ENCODE measurements at regions not wholly inside any gene's neighbourhood (a gene's known extent, or its start where the extent isn't known, plus 50 kb on each side); places are given as distances from the start of the nearest gene placed in this dataset.

DNA sequence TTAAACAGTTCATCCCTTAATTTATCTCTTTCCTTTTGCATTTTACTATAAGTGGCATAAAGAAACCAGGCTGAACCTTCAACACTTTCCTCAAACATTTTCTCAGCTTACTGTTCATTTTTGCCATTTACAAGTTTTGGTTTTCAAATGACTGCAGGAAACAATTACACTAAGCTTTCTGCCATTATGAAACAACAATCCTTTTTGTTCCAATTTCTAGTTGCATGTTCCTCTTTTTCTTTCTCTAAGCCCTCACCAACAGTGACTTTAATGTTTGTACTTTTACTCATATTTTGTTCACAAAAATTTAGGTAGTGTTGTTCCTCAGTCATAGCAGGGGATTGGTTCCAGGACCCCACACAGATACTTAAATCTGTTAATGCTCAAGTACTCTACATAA is 1526.1 kb downstream of the STIM2 start:
- Histone ChIP-seq H3K79me2 (ENCODE audit: control insufficient read depth, insufficient read depth, low read length) (no peaks in the 10 kb centered on the region), H3K9ac (ENCODE audit: low read length) (no peak overlapping the region), H3K36me3 (ENCODE audit: control insufficient read depth, insufficient read depth, low read length) (no peaks in the 10 kb centered on the region), H2AK5ac (ENCODE audit: low read length) (no peak overlapping the region), H3K4me2 (ENCODE audit: low read length) (no peak overlapping the region), H2BK5ac (ENCODE audit: low read length) (no peak overlapping the region), H2BK120ac (ENCODE audit: low read depth, low read length) (no peak overlapping the region), H3K18ac (ENCODE audit: low read length) (no peak overlapping the region), H3K4me1 (ENCODE audit: control insufficient read depth, low read depth, low read length) (no peaks in the 10 kb centered on the region), H4K5ac (ENCODE audit: low read length) (no peak overlapping the region), H3K4me3 (ENCODE audit: low read length) (no peak overlapping the region), H3K56ac (ENCODE audit: low read length) (no peak overlapping the region), H3K27me3 (ENCODE audit: insufficient read depth, low read length, poor library complexity) (no peaks in the 10 kb centered on the region), H4K8ac (ENCODE audit: low read depth, low read length) (no peak overlapping the region), H3K23ac (ENCODE audit: low read length) (no peak overlapping the region), H3K79me1 (ENCODE audit: low read length) (no peaks in the 10 kb centered on the region), H3K27ac (ENCODE audit: low read depth, low read length) (no peak overlapping the region), H3K4ac (ENCODE audit: low read depth, low read length) (no peak overlapping the region), H2BK15ac (replicated peaks; ENCODE audit: low read depth) (no peak overlapping the region)
- DNase-seq, result no peak

DNA sequence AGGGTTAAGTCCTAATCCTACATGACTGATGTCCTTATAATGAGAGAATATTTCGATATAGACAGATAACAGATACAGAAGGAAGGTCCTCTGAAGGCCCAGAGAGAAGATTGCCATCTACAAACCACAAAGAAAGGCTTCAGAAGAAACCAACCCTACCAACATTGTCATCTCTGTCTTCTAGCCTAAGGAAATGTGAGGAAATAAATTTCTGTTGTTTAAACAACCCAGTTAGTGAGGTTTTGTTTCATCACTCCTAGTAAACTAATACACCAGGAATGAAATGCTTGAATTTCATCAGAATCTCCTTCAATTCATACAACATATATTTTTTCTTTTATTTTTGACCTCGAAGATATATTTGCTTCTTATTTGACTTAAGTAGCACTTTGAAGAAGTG is 1527.8 kb downstream of the STIM2 start:
- H3K4me3 ChIP-seq (ENCODE audit: low read length), result no peak overlapping the region
- WGBS (ENCODE audit: extremely low coverage, insufficient coverage, low lambda C conversion rate), result no CpG with 5 or more reads among the region's 2 CpGs
- no peak overlapping the region for H3K4me2 ChIP-seq (ENCODE audit: low read length)
- no peaks in the 10 kb centered on the region for H3K4me1 ChIP-seq (ENCODE audit: control insufficient read depth, low read depth, low read length)
- no peak overlapping the region for H3K18ac ChIP-seq (ENCODE audit: low read length)
- H3K23ac ChIP-seq (ENCODE audit: low read length), result no peak overlapping the region
- H2AK5ac ChIP-seq (ENCODE audit: low read length), result no peak overlapping the region
- no peaks in the 10 kb centered on the region for H3K27me3 ChIP-seq (ENCODE audit: insufficient read depth, low read length, poor library complexity)
- H3K9ac ChIP-seq (ENCODE audit: low read length), result no peak overlapping the region
- no peak overlapping the region for H2BK15ac ChIP-seq (replicated peaks; ENCODE audit: low read depth)
- no peak overlapping the region for H3K56ac ChIP-seq (ENCODE audit: low read length)
- no peaks in the 10 kb centered on the region for H3K36me3 ChIP-seq (ENCODE audit: control insufficient read depth, insufficient read depth, low read length)
- no peaks in the 10 kb centered on the region for H3K79me2 ChIP-seq (ENCODE audit: control insufficient read depth, insufficient read depth, low read length)
- no peak overlapping the region for H2BK5ac ChIP-seq (ENCODE audit: low read length)
- H3K79me1 ChIP-seq (ENCODE audit: low read length), result no peaks in the 10 kb centered on the region
- no peak overlapping the region for H3K4ac ChIP-seq (ENCODE audit: low read depth, low read length)
- no peak overlapping the region for H3K27ac ChIP-seq (ENCODE audit: low read depth, low read length)
- H4K5ac ChIP-seq (ENCODE audit: low read length), result no peak overlapping the region
- no peak overlapping the region for H2BK120ac ChIP-seq (ENCODE audit: low read depth, low read length)
- DNase-seq, result no peak
- H4K8ac ChIP-seq (ENCODE audit: low read depth, low read length), result no peak overlapping the region

DNA sequence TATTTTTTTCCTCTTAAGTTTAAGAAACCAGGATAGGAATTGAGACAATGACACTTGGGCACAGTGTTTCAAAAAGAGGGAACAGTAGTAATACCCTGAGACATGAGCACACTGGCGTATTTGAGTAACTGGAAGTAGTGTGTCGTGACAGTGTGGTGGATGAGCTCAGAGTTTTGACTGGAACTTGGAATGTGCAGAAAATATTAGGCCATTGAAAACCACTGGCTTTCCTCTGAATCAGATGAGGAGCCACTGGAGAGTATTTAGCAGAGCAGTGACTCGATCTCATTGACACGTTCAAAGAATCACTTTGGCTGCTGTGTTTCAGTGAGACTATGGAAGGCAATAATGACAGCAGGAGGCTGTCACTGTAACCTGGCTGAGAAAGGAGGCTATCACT is 1531.2 kb downstream of the STIM2 start:
- Histone ChIP-seq H3K79me1 (ENCODE audit: low read length) (no peaks in the 10 kb centered on the region), H3K36me3 (ENCODE audit: control insufficient read depth, insufficient read depth, low read length) (no peaks in the 10 kb centered on the region), H3K23ac (ENCODE audit: low read length) (no peak overlapping the region), H3K18ac (ENCODE audit: low read length) (no peak overlapping the region), H3K4me2 (ENCODE audit: low read length) (no peak overlapping the region), H3K56ac (ENCODE audit: low read length) (no peak overlapping the region), H3K27ac (ENCODE audit: low read depth, low read length) (no peak overlapping the region), H3K9ac (ENCODE audit: low read length) (no peak overlapping the region), H3K79me2 (ENCODE audit: control insufficient read depth, insufficient read depth, low read length) (no peaks in the 10 kb centered on the region), H2BK15ac (replicated peaks; ENCODE audit: low read depth) (no peak overlapping the region), H3K4ac (ENCODE audit: low read depth, low read length) (no peak overlapping the region), H3K4me3 (ENCODE audit: low read length) (no peak overlapping the region), H2AK5ac (ENCODE audit: low read length) (no peak overlapping the region), H2BK120ac (ENCODE audit: low read depth, low read length) (no peak overlapping the region), H2BK5ac (ENCODE audit: low read length) (no peak overlapping the region), H4K5ac (ENCODE audit: low read length) (no peak overlapping the region), H4K8ac (ENCODE audit: low read depth, low read length) (no peak overlapping the region), H3K4me1 (ENCODE audit: control insufficient read depth, low read depth, low read length) (no peaks in the 10 kb centered on the region), H3K27me3 (ENCODE audit: insufficient read depth, low read length, poor library complexity) (no peaks in the 10 kb centered on the region)
- DNase-seq, result no peak
- no CpG with 5 or more reads among the region's 4 CpGs for WGBS (ENCODE audit: extremely low coverage, insufficient coverage, low lambda C conversion rate)

DNA sequence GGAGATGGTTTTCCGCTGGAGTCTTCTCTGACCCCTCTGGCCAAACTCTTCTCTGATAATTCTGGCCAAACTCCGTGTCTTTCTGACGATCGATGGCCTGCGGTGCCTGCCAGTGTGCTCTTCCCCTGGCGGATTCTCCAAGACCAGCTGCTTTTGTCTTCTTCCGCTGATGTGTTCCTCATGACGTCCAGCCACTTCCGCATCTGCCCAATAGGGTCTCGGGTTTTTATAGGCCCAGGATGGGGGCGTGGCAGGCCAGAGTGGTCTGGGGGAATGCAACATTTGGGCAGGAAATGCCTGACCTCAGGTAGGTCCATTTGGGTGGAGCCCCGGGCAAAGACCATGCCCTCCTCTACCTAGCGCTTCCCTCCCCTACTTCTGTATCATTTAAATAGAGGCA is 1542.1 kb downstream of the STIM2 start:
- Histone ChIP-seq H3K4me3 (ENCODE audit: low read length) (no peak overlapping the region), H2AK5ac (ENCODE audit: low read length) (no peak overlapping the region), H3K56ac (ENCODE audit: low read length) (no peak overlapping the region), H2BK120ac (ENCODE audit: low read depth, low read length) (no peak overlapping the region), H2BK15ac (replicated peaks; ENCODE audit: low read depth) (no peak overlapping the region), H3K23ac (ENCODE audit: low read length) (no peak overlapping the region), H3K4me1 (ENCODE audit: control insufficient read depth, low read depth, low read length) (no peaks in the 10 kb centered on the region), H3K79me2 (ENCODE audit: control insufficient read depth, insufficient read depth, low read length) (no peaks in the 10 kb centered on the region), H3K9ac (ENCODE audit: low read length) (no peak overlapping the region), H3K27ac (ENCODE audit: low read depth, low read length) (no peak overlapping the region), H3K4me2 (ENCODE audit: low read length) (no peak overlapping the region), H3K27me3 (ENCODE audit: insufficient read depth, low read length, poor library complexity) (no peaks in the 10 kb centered on the region), H3K18ac (ENCODE audit: low read length) (no peak overlapping the region), H2BK5ac (ENCODE audit: low read length) (no peak overlapping the region), H3K79me1 (ENCODE audit: low read length) (no peaks in the 10 kb centered on the region), H4K8ac (ENCODE audit: low read depth, low read length) (no peak overlapping the region), H3K36me3 (ENCODE audit: control insufficient read depth, insufficient read depth, low read length) (no peaks in the 10 kb centered on the region), H4K5ac (ENCODE audit: low read length) (no peak overlapping the region), H3K4ac (ENCODE audit: low read depth, low read length) (no peak overlapping the region)
- no CpG with 5 or more reads among the region's 13 CpGs for whole genome bisulfite sequencing (ENCODE audit: extremely low coverage, insufficient coverage, low lambda C conversion rate)
- DNase-seq, result no peak

DNA sequence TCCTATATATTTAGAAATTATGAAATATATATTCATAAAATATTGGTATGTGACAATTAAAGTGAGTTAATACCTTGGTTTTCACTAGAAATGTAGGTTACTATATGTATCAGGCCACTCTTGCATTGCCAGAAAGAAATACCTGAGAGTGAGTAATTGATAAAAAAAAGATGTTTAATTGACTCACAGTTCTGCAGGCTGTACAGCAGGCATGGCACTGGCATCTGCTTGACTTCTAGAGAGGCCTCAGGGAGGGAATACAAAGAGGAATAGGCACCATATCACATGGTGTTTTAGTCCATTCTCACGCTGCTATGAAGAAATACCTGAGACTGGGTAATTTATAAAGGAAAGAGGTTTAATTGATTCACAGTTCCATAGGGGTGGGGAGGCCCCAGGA is 1560.6 kb downstream of the STIM2 start:
- Histone ChIP-seq H3K4me1 (ENCODE audit: control insufficient read depth, low read depth, low read length) (no peaks in the 10 kb centered on the region), H3K79me1 (ENCODE audit: low read length) (no peaks in the 10 kb centered on the region), H2AK5ac (ENCODE audit: low read length) (no peak overlapping the region), H3K56ac (ENCODE audit: low read length) (no peak overlapping the region), H4K8ac (ENCODE audit: low read depth, low read length) (no peak overlapping the region), H3K79me2 (ENCODE audit: control insufficient read depth, insufficient read depth, low read length) (no peaks in the 10 kb centered on the region), H3K36me3 (ENCODE audit: control insufficient read depth, insufficient read depth, low read length) (no peaks in the 10 kb centered on the region), H3K4me2 (ENCODE audit: low read length) (no peak overlapping the region), H3K18ac (ENCODE audit: low read length) (no peak overlapping the region), H3K9ac (ENCODE audit: low read length) (no peak overlapping the region), H2BK5ac (ENCODE audit: low read length) (no peak overlapping the region), H3K27ac (ENCODE audit: low read depth, low read length) (no peak overlapping the region), H4K5ac (ENCODE audit: low read length) (no peak overlapping the region), H2BK120ac (ENCODE audit: low read depth, low read length) (no peak overlapping the region), H2BK15ac (replicated peaks; ENCODE audit: low read depth) (no peak overlapping the region), H3K4me3 (ENCODE audit: low read length) (no peak overlapping the region), H3K27me3 (ENCODE audit: insufficient read depth, low read length, poor library complexity) (no peaks in the 10 kb centered on the region), H3K23ac (ENCODE audit: low read length) (no peak overlapping the region), H3K4ac (ENCODE audit: low read depth, low read length) (no peak overlapping the region)
- no CpG with 5 or more reads among the region's 1 CpG for WGBS (ENCODE audit: extremely low coverage, insufficient coverage, low lambda C conversion rate)
- no peak for DNase-seq

DNA sequence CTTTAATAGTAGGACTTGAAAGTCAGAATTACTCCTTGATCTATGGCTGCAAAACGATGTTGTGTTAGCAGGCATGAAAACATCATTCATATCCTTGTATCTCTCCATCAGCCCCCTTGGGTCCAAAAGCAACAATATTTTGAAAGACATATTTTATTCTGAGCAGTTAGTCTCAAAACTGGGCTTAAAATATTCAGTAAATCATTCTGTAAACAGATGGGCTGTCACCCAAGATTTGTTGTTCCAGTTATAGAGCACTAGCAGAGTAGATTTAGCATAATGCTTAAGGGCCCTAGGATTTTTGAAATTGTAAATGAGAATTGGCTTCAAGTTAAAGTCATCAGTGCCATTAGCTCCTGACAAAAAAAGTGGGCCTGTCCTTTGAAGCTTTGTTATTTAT is 1565.6 kb downstream of the STIM2 start:
- Histone ChIP-seq H3K4ac (ENCODE audit: low read depth, low read length) (no peak overlapping the region), H3K9ac (ENCODE audit: low read length) (no peak overlapping the region), H3K27me3 (ENCODE audit: insufficient read depth, low read length, poor library complexity) (no peaks in the 10 kb centered on the region), H3K4me3 (ENCODE audit: low read length) (no peak overlapping the region), H4K5ac (ENCODE audit: low read length) (no peak overlapping the region), H2BK5ac (ENCODE audit: low read length) (no peak overlapping the region), H3K79me1 (ENCODE audit: low read length) (no peaks in the 10 kb centered on the region), H2BK15ac (replicated peaks; ENCODE audit: low read depth) (no peak overlapping the region), H3K36me3 (ENCODE audit: control insufficient read depth, insufficient read depth, low read length) (no peaks in the 10 kb centered on the region), H3K23ac (ENCODE audit: low read length) (no peak overlapping the region), H3K79me2 (ENCODE audit: control insufficient read depth, insufficient read depth, low read length) (no peaks in the 10 kb centered on the region), H2AK5ac (ENCODE audit: low read length) (no peak overlapping the region), H3K56ac (ENCODE audit: low read length) (no peak overlapping the region), H3K4me2 (ENCODE audit: low read length) (no peak overlapping the region), H2BK120ac (ENCODE audit: low read depth, low read length) (no peak overlapping the region), H3K18ac (ENCODE audit: low read length) (no peak overlapping the region), H4K8ac (ENCODE audit: low read depth, low read length) (no peak overlapping the region), H3K4me1 (ENCODE audit: control insufficient read depth, low read depth, low read length) (no peaks in the 10 kb centered on the region), H3K27ac (ENCODE audit: low read depth, low read length) (no peak overlapping the region)
- no peak for DNase-seq
- WGBS (ENCODE audit: extremely low coverage, insufficient coverage, low lambda C conversion rate), result no CpG with 5 or more reads among the region's 1 CpG

Measured in mesendoderm (in vitro differentiated cells).